MM.1S (cell line): ENCODE measurements at regions not wholly inside any gene's neighbourhood (a gene's known extent, or its start where the extent isn't known, plus 50 kb on each side); places are given as distances from the start of the nearest gene placed in this dataset.

ENCODE experiments used
- CTCF ChIP-seq: fragments of 300-600 bp; sonication (generic); IDR thresholded peaks from 2 replicates; pipeline ENCODE4 v1.5.1; 2016; ENCODE audit warnings: antibody characterized with exemption, low read length, mixed read lengths
- EZH2 ChIP-seq: fragments of 300-600 bp; sonication (generic); optimal IDR thresholded peaks from 2 replicates; pipeline ENCODE3; 2017; ENCODE audit warnings: low read depth, mild to moderate bottlenecking, antibody characterized with exemption, low read length, mixed read lengths

DNA sequence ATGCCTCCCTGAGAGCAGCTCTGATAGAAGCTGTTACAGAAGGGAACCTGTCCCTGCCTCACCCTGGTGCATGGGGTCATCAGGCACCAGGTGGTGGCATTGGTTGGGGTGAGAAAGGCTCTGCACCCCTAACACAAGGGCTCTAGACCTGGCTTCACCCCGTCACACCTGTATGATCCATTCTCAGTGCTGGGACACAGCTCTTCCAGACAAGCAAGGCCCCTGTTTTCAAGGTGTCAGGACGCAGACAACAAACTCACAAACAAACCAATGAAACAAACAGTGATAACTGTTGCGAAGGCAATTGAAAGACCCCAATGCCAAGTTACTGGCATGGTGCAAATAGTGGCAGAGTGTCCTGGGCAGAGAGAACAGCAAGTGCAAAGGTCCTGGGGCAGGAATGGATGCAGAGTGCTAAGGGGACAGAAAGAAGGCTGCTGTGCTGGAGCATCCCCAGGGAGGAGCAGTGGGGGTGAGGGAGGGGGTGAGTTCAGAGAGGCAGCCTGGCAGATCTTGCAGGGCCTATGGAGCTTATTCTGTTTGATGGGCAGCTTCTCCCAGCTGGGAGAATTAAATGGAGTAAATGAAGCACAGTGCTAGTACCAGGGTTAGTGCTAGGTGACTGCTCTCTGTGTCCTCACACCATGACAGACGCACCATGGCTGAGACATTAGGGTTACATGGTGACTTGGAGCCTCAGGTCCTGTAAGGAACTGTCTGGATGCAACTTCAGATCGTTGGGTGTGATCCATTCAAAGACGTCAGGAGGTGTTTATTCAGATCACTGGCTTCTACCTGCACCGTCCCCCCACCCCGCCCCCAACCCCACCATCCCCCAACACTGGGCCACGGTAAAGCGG is 67.9 kb upstream of the UNC5A start:
- TF ChIP-seq CTCF (no peak), EZH2 (no peak)
